ENCODE measurements at regions not wholly inside any gene's neighbourhood (a gene's known extent, or its start where the extent isn't known, plus 50 kb on each side); places are given as distances from the start of the nearest gene placed in this dataset.

GRCh38 chr20:22513574-22513973 is 70.8 kb downstream of the FOXA2 start:
- no peak overlapping the region for H3K4me3 ChIP-seq (replicated peaks; ENCODE audit: insufficient read depth, low read length)
- no peak for DNase-seq (ENCODE audit: low read depth in 1 of 2, low spot score in 1 of 2)
- TF ChIP-seq REST (IDR thresholded peaks at IDR 0.05; ENCODE audit: insufficient replicate concordance, low read depth) (no peak), CTCF (IDR thresholded peaks at IDR 0.05; ENCODE audit: insufficient read depth, low read length) (no peak), POLR2AphosphoS5 (IDR thresholded peaks at IDR 0.05; ENCODE audit: low read depth) (no peak)
- no peak overlapping the region for H3K27ac ChIP-seq (replicated peaks)
- no peaks in the 10 kb centered on the region for H3K27me3 ChIP-seq (ENCODE audit: insufficient read depth, poor library complexity, severe bottlenecking)

- Histone ChIP-seq H3K27ac (replicated peaks) (no peak overlapping the region), H3K27me3 (ENCODE audit: insufficient read depth, poor library complexity, severe bottlenecking) (no peaks in the 10 kb centered on the region), H3K4me3 (replicated peaks; ENCODE audit: insufficient read depth, low read length) (no peak overlapping the region)
- no peak for DNase-seq (ENCODE audit: low read depth in 1 of 2, low spot score in 1 of 2)
- TF ChIP-seq CTCF (IDR thresholded peaks at IDR 0.05; ENCODE audit: insufficient read depth, low read length): no peak
- no peak for TF ChIP-seq SPI1 (IDR thresholded peaks at IDR 0.05; ENCODE audit: borderline replicate concordance, low read depth)
- no peak for TF ChIP-seq REST (IDR thresholded peaks at IDR 0.05; ENCODE audit: insufficient replicate concordance, low read depth)
- TF ChIP-seq POLR2AphosphoS5 (IDR thresholded peaks at IDR 0.05; ENCODE audit: low read depth): no peak
- no peak for TF ChIP-seq GABPA (IDR thresholded peaks at IDR 0.05; ENCODE audit: low read depth)
Observed at GRCh38 chr20:22512911-22513489, 71.4 kb downstream of the FOXA2 start.

GRCh38 chr20:22511943-22512910 is 72.1 kb downstream of the FOXA2 start:
- TF ChIP-seq SPI1 (IDR thresholded peaks at IDR 0.05; ENCODE audit: borderline replicate concordance, low read depth): no peak
- no peak for TF ChIP-seq POLR2AphosphoS5 (IDR thresholded peaks at IDR 0.05; ENCODE audit: low read depth)
- TF ChIP-seq REST (IDR thresholded peaks at IDR 0.05; ENCODE audit: insufficient replicate concordance, low read depth): no peak
- TF ChIP-seq GABPA (IDR thresholded peaks at IDR 0.05; ENCODE audit: low read depth): no peak
- TF ChIP-seq CTCF (IDR thresholded peaks at IDR 0.05; ENCODE audit: insufficient read depth, low read length): no peak
- Histone ChIP-seq H3K27ac (replicated peaks) (no peak overlapping the region), H3K4me3 (replicated peaks; ENCODE audit: insufficient read depth, low read length) (no peak overlapping the region), H3K27me3 (ENCODE audit: insufficient read depth, poor library complexity, severe bottlenecking) (no peaks in the 10 kb centered on the region)
- no peak for DNase-seq (ENCODE audit: low read depth in 1 of 2, low spot score in 1 of 2)

Measured in HL-60 (cell line).